KMS-11 (cell line): ENCODE measurements at regions not wholly inside any gene's neighbourhood (a gene's known extent, or its start where the extent isn't known, plus 50 kb on each side); places are given as distances from the start of the nearest gene placed in this dataset.
"Not testable (repeated sequence)": the region's sequence is repeated elsewhere in the genome, so short reads cannot be mapped to it uniquely, and the experiment has no call there.

Experiments
- H2AFZ ChIP-seq: fragments of 200-600 bp; sonication (generic); 2 replicates; pipeline ENCODE4 v1.6.1; 2016; ENCODE audit warnings: antibody characterized with exemption, mixed run types, low read depth
- H3K27ac ChIP-seq: fragments of 200-600 bp; sonication (generic); 2 replicates; pipeline ENCODE4 v1.6.1; 2016; ENCODE audit warnings: mild to moderate bottlenecking, mixed run types
- H3K27me3 ChIP-seq: fragments of 200-600 bp; sonication (generic); 2 replicates; pipeline ENCODE4 v1.6.1; 2017; ENCODE audit warnings: mild to moderate bottlenecking, low read depth, mixed run types, moderate library complexity; ENCODE audit not compliant: insufficient read depth
- H3K36me3 ChIP-seq: fragments of 200-600 bp; sonication (generic); 2 replicates; pipeline ENCODE4 v1.6.1; 2017; ENCODE audit warnings: mild to moderate bottlenecking, mixed run types; ENCODE audit not compliant: insufficient read depth
- H3K4me1 ChIP-seq: fragments of 200-600 bp; sonication (generic); 2 replicates; pipeline ENCODE4 v1.6.1; 2016; ENCODE audit warnings: mild to moderate bottlenecking, low read depth, mixed run types; ENCODE audit not compliant: poor library complexity, severe bottlenecking
- H3K4me2 ChIP-seq: fragments of 200-600 bp; sonication (generic); 2 replicates; pipeline ENCODE4 v1.7.0; 2016; ENCODE audit warnings: mild to moderate bottlenecking, mixed run types
- H3K4me3 ChIP-seq: fragments of 200-600 bp; sonication (generic); IDR thresholded peaks from 2 replicates; pipeline ENCODE4 v1.6.1; 2017; ENCODE audit warnings: low read depth, low read length, mixed read lengths; ENCODE audit not compliant: insufficient read depth
- H3K79me2 ChIP-seq: fragments of 200-600 bp; sonication (generic); 2 replicates; pipeline ENCODE4 v1.6.1; 2016; ENCODE audit warnings: low read depth, mixed run types; ENCODE audit not compliant: insufficient read depth
- H3K9ac ChIP-seq: fragments of 200-600 bp; sonication (generic); 2 replicates; pipeline ENCODE4 v1.6.1; 2016; ENCODE audit warnings: mild to moderate bottlenecking, mixed run types
- H4K20me1 ChIP-seq: fragments of 200-600 bp; sonication (generic); 2 replicates; pipeline ENCODE4 v1.6.1; 2016; ENCODE audit warnings: mild to moderate bottlenecking, mixed run types; ENCODE audit not compliant: insufficient read depth
- CTCF ChIP-seq: fragments of 200-600 bp; sonication (generic); conservative IDR thresholded peaks from 2 replicates; pipeline ENCODE4 v1.6.1; 2017; ENCODE audit warnings: low read depth, mild to moderate bottlenecking, antibody characterized with exemption, low read length, moderate library complexity, mixed read lengths

DNA sequence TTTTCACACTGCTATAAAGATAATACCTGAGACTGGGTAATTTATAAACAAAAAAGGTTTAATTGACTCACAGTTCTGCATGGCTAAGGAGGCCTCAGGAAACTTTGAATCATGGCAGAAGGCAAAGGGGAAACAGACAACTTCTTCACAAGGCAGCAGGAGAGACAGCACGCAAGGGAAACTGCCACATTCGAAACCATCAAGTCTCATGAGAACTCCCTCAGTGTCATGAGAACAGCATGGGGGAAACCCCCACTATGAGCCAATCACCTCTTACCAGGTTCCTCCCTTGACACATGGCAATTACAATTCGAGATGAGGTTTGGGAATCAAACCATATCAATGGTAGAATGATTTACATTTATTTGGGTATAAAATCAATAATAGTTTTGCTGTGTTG lies 558.5 kb downstream of the TMTC2 start:
- Histone ChIP-seq H3K4me3 (no peak overlapping the region), H2AFZ (no peak overlapping the region), H3K4me2 (no peak overlapping the region), H3K79me2 (no peaks in the 10 kb centered on the region), H4K20me1 (no peaks in the 10 kb centered on the region), H3K36me3 (no peaks in the 10 kb centered on the region), H3K27ac (no peak overlapping the region), H3K4me1 (no peaks in the 10 kb centered on the region), H3K9ac (no peak overlapping the region), H3K27me3 (no peaks in the 10 kb centered on the region)
- no peak for TF ChIP-seq CTCF

DNA sequence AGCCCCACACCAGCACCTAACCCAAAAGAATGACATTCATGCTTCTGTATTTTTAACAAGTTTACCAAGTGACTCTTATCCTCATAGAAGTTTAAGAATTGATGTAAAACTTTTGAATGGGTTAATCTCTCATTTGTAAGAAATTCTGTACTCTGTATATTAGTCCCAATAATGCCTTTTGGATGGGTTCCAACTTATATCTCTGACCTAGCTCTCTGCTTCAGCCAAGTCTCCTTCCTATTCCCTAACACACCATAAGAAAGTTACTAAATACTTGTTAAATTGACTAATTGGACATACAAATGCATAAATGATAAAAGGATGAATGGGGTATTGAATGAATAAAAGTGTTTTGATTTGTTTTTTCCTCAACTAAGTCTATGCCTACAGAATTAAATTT lies 557.3 kb downstream of the TMTC2 start:
- no peak overlapping the region for H3K9ac ChIP-seq
- no peaks in the 10 kb centered on the region for H3K27me3 ChIP-seq
- H3K36me3 ChIP-seq: no peaks in the 10 kb centered on the region
- H3K79me2 ChIP-seq: no peaks in the 10 kb centered on the region
- no peak overlapping the region for H3K4me3 ChIP-seq
- no peaks in the 10 kb centered on the region for H3K4me1 ChIP-seq
- H3K27ac ChIP-seq: no peak overlapping the region
- no peak overlapping the region for H3K4me2 ChIP-seq
- H2AFZ ChIP-seq: no peak overlapping the region
- H4K20me1 ChIP-seq: no peaks in the 10 kb centered on the region
- TF ChIP-seq CTCF: no peak

DNA sequence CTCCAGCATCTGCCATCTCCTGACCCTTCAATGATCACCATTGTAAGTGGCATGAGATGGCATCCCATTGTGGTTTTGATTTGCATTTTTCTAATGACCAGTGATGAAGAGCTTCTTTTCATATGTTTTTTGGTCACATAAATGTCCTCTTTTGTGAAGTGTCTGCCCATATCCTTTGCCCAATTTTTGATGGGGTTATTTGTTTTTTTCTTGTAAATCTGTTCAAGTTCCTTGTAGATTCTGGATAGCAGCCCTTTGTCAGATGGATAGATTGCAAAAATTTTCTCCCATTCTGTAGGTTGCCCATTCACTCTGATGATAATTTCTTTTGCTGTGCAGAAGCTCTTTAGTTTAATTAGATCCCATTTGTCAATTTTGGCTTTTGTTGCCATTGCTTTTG lies 547.3 kb downstream of the TMTC2 start:
- H3K4me2 ChIP-seq, H3K36me3 ChIP-seq, H3K79me2 ChIP-seq, H3K4me3 ChIP-seq, H3K9ac ChIP-seq, H3K27me3 ChIP-seq, H4K20me1 ChIP-seq, H3K27ac ChIP-seq, H3K4me1 ChIP-seq, H2AFZ ChIP-seq: not testable (repeated sequence)

DNA sequence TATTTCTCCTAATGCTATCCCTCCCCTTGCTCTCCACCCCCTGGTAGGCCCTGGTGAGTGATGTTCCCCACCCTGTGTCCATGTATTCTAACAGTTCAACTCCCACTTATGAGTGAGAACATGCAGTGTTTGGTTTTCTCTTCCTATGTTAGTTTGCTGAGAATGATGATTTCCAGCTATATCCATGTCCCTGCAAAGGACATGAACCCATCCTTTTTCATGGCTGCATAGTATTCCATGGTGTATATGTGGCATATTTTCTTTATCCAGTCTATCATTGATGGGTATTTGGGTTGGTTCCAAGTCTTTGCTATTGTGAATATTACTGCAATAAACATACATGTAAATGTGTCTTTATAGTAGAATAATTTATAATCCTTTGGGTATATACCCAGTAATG lies 540.3 kb downstream of the TMTC2 start:
- H3K4me3 ChIP-seq, H3K36me3 ChIP-seq, H3K79me2 ChIP-seq, H2AFZ ChIP-seq, H3K27me3 ChIP-seq, H3K4me1 ChIP-seq, H3K27ac ChIP-seq, H3K4me2 ChIP-seq, H3K9ac ChIP-seq, H4K20me1 ChIP-seq: not testable (repeated sequence)

DNA sequence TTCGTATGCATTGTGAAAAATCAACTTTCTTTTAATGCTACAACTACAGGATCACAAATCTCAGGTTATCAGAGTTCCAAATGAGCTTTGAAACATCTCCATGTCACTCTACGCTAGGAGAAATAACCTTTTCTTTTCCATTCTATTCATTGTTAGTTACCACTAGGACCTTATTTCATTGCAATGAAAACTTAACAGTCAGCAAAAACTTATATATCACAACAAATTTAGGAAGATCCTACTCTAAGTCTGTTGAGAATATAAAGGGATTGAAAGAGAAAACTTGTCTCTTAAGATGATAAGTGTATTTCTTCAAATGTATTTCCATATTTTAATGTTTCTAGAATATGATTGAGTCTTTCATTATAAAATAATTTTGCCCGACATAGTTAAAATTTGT lies 539.1 kb downstream of the TMTC2 start:
- Histone ChIP-seq H4K20me1 (no peaks in the 10 kb centered on the region), H3K4me2 (no peak overlapping the region), H3K27ac (no peak overlapping the region), H3K4me1 (no peaks in the 10 kb centered on the region), H2AFZ (no peak overlapping the region), H3K9ac (no peak overlapping the region), H3K4me3 (no peak overlapping the region), H3K79me2 (no peaks in the 10 kb centered on the region), H3K27me3 (no peaks in the 10 kb centered on the region), H3K36me3 (no peaks in the 10 kb centered on the region)
- TF ChIP-seq CTCF: no peak

- TF ChIP-seq CTCF: no peak
- H3K27me3 ChIP-seq: no peaks in the 10 kb centered on the region
- H4K20me1 ChIP-seq: no peaks in the 10 kb centered on the region
- H3K4me1 ChIP-seq: no peaks in the 10 kb centered on the region
- no peak overlapping the region for H3K27ac ChIP-seq
- no peak overlapping the region for H3K4me3 ChIP-seq
- H3K9ac ChIP-seq: no peak overlapping the region
- no peak overlapping the region for H2AFZ ChIP-seq
- no peak overlapping the region for H3K4me2 ChIP-seq
- H3K79me2 ChIP-seq: no peaks in the 10 kb centered on the region
- H3K36me3 ChIP-seq: no peaks in the 10 kb centered on the region
These were observed 537.3 kb downstream of the TMTC2 start for GRCh38 chr12:83224012-83224411.
